DND-41 (cell line): ENCODE measurements at regions not wholly inside any gene's neighbourhood (a gene's known extent, or its start where the extent isn't known, plus 50 kb on each side); places are given as distances from the start of the nearest gene placed in this dataset.

Source experiments
- CTCF ChIP-seq: IDR thresholded peaks from 2 replicates; pipeline ENCODE4 v1.5.1; 2012; ENCODE audit warnings: borderline replicate concordance, low read length, moderate library complexity, mild to moderate bottlenecking; ENCODE audit not compliant: poor library complexity, severe bottlenecking; ENCODE audit errors: extremely low read depth
- EZH2 ChIP-seq: IDR thresholded peaks from 3 replicates; pipeline ENCODE4 v1.6.1; 2012; ENCODE audit warnings: borderline replicate concordance, low read depth, mild to moderate bottlenecking, moderate library complexity, low read length, inconsistent platforms; ENCODE audit not compliant: severe bottlenecking

- TF ChIP-seq CTCF, result no peak
- no peak for TF ChIP-seq EZH2
Measured at GRCh38 chr9:101999441-101999840, 261.0 kb upstream of the GRIN3A start.
